Thyroid gland (tissue), 4 donors: ENCODE measurements at regions not wholly inside any gene's neighbourhood (a gene's known extent, or its start where the extent isn't known, plus 50 kb on each side); places are given as distances from the start of the nearest gene placed in this dataset.

Experiments used
- POLR2A ChIP-seq, 2 donors: fragments of 450-650 bp; IDR thresholded peaks; one replicate each; pipeline ENCODE4 v1.6.1; 2017; ENCODE audit warnings: antibody characterized with exemption in 2 of 2, mild to moderate bottlenecking in 2 of 2, moderate library complexity in 1 of 2
- TF ChIP-seq, protein P1 (sequence below), 6 experiments: fragments of 200-600 bp in 3 of 6; fragments of 450-650 bp in 3 of 6; sonication (generic) in 3 of 6; IDR thresholded peaks; one replicate each; pipeline ENCODE4 v1.5.1; 2016 to 2019; ENCODE audit warnings: antibody characterized with exemption in 6 of 6, mild to moderate bottlenecking in 2 of 6, inconsistent platforms in 1 of 6, moderate library complexity in 1 of 6

DNA sequence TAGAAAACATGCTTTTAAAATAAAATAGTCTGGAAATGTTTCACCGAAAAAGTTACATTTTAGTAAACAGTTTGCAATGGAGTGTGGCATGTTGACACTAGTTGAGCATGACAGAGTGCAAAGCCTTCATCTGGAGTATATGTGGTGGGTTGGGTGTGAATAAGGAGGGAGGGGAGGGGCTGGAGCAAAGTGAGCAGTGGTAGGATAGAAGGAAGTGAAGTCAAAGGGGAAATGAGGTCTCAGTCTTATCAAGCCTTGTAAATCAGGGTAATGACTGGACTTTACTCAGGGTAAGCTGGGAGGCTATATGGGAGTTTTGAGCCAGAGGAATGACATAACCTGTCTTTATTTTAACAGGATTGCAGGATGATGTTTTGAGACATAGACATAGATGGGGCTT, 222.8 kb downstream of the PCDH20 start:
- TF ChIP-seq POLR2A (IDR thresholded peaks at IDR 0.05) = no peak
- TF ChIP-seq, protein P1, sequence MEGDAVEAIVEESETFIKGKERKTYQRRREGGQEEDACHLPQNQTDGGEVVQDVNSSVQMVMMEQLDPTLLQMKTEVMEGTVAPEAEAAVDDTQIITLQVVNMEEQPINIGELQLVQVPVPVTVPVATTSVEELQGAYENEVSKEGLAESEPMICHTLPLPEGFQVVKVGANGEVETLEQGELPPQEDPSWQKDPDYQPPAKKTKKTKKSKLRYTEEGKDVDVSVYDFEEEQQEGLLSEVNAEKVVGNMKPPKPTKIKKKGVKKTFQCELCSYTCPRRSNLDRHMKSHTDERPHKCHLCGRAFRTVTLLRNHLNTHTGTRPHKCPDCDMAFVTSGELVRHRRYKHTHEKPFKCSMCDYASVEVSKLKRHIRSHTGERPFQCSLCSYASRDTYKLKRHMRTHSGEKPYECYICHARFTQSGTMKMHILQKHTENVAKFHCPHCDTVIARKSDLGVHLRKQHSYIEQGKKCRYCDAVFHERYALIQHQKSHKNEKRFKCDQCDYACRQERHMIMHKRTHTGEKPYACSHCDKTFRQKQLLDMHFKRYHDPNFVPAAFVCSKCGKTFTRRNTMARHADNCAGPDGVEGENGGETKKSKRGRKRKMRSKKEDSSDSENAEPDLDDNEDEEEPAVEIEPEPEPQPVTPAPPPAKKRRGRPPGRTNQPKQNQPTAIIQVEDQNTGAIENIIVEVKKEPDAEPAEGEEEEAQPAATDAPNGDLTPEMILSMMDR (IDR thresholded peaks at IDR 0.05) = no peak
